HCT116 (cell line): ENCODE measurements at regions not wholly inside any gene's neighbourhood (a gene's known extent, or its start where the extent isn't known, plus 50 kb on each side); places are given as distances from the start of the nearest gene placed in this dataset.

Experiments
- ATAC-seq: fragments of 200-7000 bp; cut with Tn5 transposase; 2 replicates; pipeline ENCODE4 v1.9.1; 2020; ENCODE audit warnings: mild to moderate bottlenecking, moderate library complexity
- BruUV-seq: library from RNA; stranded (reverse); fragments of 400-500 nt; replicated peaks from 2 replicates; lab custom pipeline; 2021; lab: Mats Ljungman, UMichigan
- CTCF ChIA-PET: fragments of 300-600 bp; sonication (Branson Sonifier 250); formaldehyde crosslinking; loops from one replicate; lab custom pipeline; 2021; ENCODE audit warnings: antibody characterized with exemption; lab: Charles Lee
- POLR2A ChIA-PET: fragments of 300-600, 350-600 bp; sonication (Branson Sonifier 250); formaldehyde crosslinking; loops from one replicate; lab custom pipeline; 2021; ENCODE audit warnings: antibody characterized with exemption; lab: Charles Lee
- RAD21 ChIA-PET, 2 experiments: fragments of 300-600 bp; sonication (Branson Sonifier 250); formaldehyde crosslinking; loops; one replicate each; lab custom pipeline; 2023; ENCODE audit warnings: low total read pairs in 2 of 2; ENCODE audit not compliant: uncharacterized antibody in 2 of 2, unreplicated experiment in 2 of 2, low non-redundant PET in 1 of 2; lab: Charles Lee
- DNase-seq: peaks from one replicate; pipeline ENCODE4 v3.0.0-alpha.2; 2010; ENCODE audit warnings: low read depth, low spot score
- H2AFZ ChIP-seq: fragments of 200-600 bp; shearing (Covaris generic), sonication (generic); 2 replicates; pipeline ENCODE4 v1.6.1; 2017; ENCODE audit warnings: low read depth, mixed run types, mixed read lengths, antibody characterized with exemption, low read length; ENCODE audit not compliant: poor library complexity, severe bottlenecking
- H3K27ac ChIP-seq: 2 replicates; pipeline ENCODE4 v1.5.1; 2012; ENCODE audit warnings: low read depth, low read length
- H3K27me3 ChIP-seq: fragments of 200-600 bp; sonication (generic); 2 replicates; pipeline ENCODE4 v1.6.1; 2016; ENCODE audit warnings: mixed run types, low read length, mixed read lengths; ENCODE audit not compliant: insufficient read depth
- H3K36me3 ChIP-seq, 2 experiments: fragments of 200-500 bp in 1 of 2; fragments of 200-600 bp in 1 of 2; sonication (Bioruptor generic) in 1 of 2; sonication (generic) in 1 of 2; 2 replicates each; pipeline versions ENCODE4 v1.5.1 to v1.6.1; 2014 to 2016; ENCODE audit warnings: low read length in 2 of 2, inconsistent platforms in 1 of 2, mixed read lengths in 1 of 2, mixed run types in 1 of 2; ENCODE audit not compliant: insufficient read depth in 2 of 2, control insufficient read depth in 1 of 2
- H3K4me1 ChIP-seq, 2 experiments: fragments of 200-600 bp in 1 of 2; sonication (generic) in 1 of 2; 2 replicates each; pipeline versions ENCODE4 v1.5.1 to v1.6.1; 2012 to 2017; ENCODE audit warnings: low read length in 2 of 2, inconsistent platforms in 1 of 2, mild to moderate bottlenecking in 1 of 2, mixed read lengths in 1 of 2, mixed run types in 1 of 2, moderate library complexity in 1 of 2; ENCODE audit not compliant: insufficient read depth in 2 of 2, control insufficient read depth in 1 of 2
- H3K4me2 ChIP-seq: fragments of 200-600 bp; sonication (generic); 2 replicates; pipeline ENCODE4 v1.6.1; 2017; ENCODE audit warnings: mixed run types, low read length, mixed read lengths
- H3K4me3 ChIP-seq, 2 experiments: fragments of 200-600 bp in 1 of 2; sonication (generic) in 1 of 2; replicated peaks in 1 of 2; 2 replicates each; pipeline ENCODE4 v1.5.1; 2011 to 2016; ENCODE audit warnings: low read length in 2 of 2, control low read depth in 1 of 2, low read depth in 1 of 2, mild to moderate bottlenecking in 1 of 2, mixed read lengths in 1 of 2, mixed run types in 1 of 2
- H3K79me2 ChIP-seq: fragments of 200-600 bp; sonication (generic); 2 replicates; pipeline ENCODE4 v1.6.1; 2017; ENCODE audit warnings: mild to moderate bottlenecking, mixed run types, low read length, moderate library complexity, mixed read lengths; ENCODE audit not compliant: insufficient read depth
- H3K9ac ChIP-seq: fragments of 200-600 bp; sonication (generic); 2 replicates; pipeline ENCODE4 v1.6.1; 2016; ENCODE audit warnings: low read length, mixed read lengths
- H3K9me2 ChIP-seq: fragments of 200-600 bp; sonication (generic), shearing (Covaris generic); 2 replicates; pipeline ENCODE4 v1.6.1; 2017; ENCODE audit warnings: mixed run types, mild to moderate bottlenecking, moderate library complexity; ENCODE audit not compliant: insufficient read depth
- H3K9me3 ChIP-seq, 2 experiments: fragments of 200-500 bp in 1 of 2; fragments of 200-600 bp in 1 of 2; sonication (Bioruptor generic) in 1 of 2; sonication (generic) in 1 of 2; 2 replicates each; pipeline ENCODE4 v1.6.1; 2014 to 2017; ENCODE audit warnings: low read length in 2 of 2, mixed read lengths in 2 of 2, inconsistent platforms in 1 of 2, low read depth in 1 of 2, mild to moderate bottlenecking in 1 of 2, mixed run types in 1 of 2, moderate library complexity in 1 of 2; ENCODE audit not compliant: control insufficient read depth in 1 of 2, insufficient read depth in 1 of 2
- H4K20me1 ChIP-seq: fragments of 200-600 bp; sonication (generic), shearing (Covaris generic); 2 replicates; pipeline ENCODE4 v1.6.1; 2017; ENCODE audit warnings: mixed run types, mild to moderate bottlenecking, moderate library complexity; ENCODE audit not compliant: insufficient read depth
- CEBPB ChIP-seq: IDR thresholded peaks from 2 replicates; pipeline ENCODE4 v1.6.1; 2012; ENCODE audit warnings: low read depth
- EGR1 ChIP-seq: IDR thresholded peaks from 2 replicates; pipeline ENCODE4 v1.6.1; 2012; ENCODE audit warnings: low read depth
- EZH2phosphoT487 ChIP-seq: fragments of 200-600 bp; IDR thresholded peaks from 2 replicates; pipeline ENCODE4 v1.6.1; 2018; ENCODE audit warnings: antibody characterized with exemption, borderline replicate concordance
- FOSL1 ChIP-seq: IDR thresholded peaks from 2 replicates; pipeline ENCODE4 v1.6.1; 2012; ENCODE audit warnings: low read depth
- SP1 ChIP-seq: IDR thresholded peaks from 2 replicates; pipeline ENCODE4 v1.6.1; 2012; ENCODE audit warnings: low read depth
- TCF7L2 ChIP-seq: IDR thresholded peaks from 2 replicates; pipeline ENCODE4 v1.7.0; 2011; ENCODE audit warnings: borderline replicate concordance, inconsistent platforms; ENCODE audit not compliant: insufficient read depth, insufficient read length; ENCODE audit errors: extremely low read depth
- intact Hi-C: fragments of 100-400 bp; cut with micrococcal nuclease; formaldehyde crosslinking; loops from 2 replicates; pipeline ENCODE4 v1.10.0; 2022
- TF ChIP-seq, protein P1 (sequence below): IDR thresholded peaks from 2 replicates; pipeline ENCODE4 v1.6.1; 2012
- TF ChIP-seq, protein P2 (sequence below): IDR thresholded peaks from 2 replicates; pipeline ENCODE4 v1.6.1; 2011; ENCODE audit warnings: mild to moderate bottlenecking, low read length, moderate library complexity; ENCODE audit not compliant: insufficient replicate concordance; ENCODE audit errors: extremely low read depth
- TF ChIP-seq, protein P3 (sequence below): IDR thresholded peaks from 2 replicates; pipeline ENCODE4 v1.6.1; 2012

DNA sequence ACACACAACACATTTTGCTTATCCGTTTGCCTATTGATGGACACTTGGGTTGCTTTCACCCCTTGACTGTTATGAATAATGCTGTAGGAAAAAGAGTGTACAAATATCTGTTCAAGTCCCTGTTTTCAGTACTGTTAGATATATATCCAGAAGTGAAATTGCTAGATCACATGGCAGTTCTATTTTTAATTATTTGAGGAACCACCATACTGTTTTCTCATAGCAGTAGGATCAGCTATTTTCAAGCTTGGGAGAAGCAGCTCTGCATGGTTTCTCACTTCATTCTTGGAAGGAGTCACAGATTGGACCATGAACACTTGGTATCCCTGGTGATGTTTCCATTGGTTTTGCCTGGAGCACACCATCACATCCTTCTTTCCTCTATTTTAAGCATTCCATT, 114.4 kb upstream of the ZP4 start:
- Histone ChIP-seq H3K27ac (no peak overlapping the region), H3K4me3 (no peak overlapping the region), H3K4me2 (no peak overlapping the region), H3K79me2 (no peaks in the 10 kb centered on the region), H3K36me3 (no peaks in the 10 kb centered on the region), H3K9me3 (peaks cover 4 to 11% of the 10 kb centered on the region in 2 experiments; a peak in 2 of 4 replicates), H2AFZ (no peak overlapping the region), H4K20me1 (no peaks in the 10 kb centered on the region), H3K27me3 (no peaks in the 10 kb centered on the region), H3K4me1 (no peaks in the 10 kb centered on the region), H3K9ac (no peak overlapping the region), H3K9me2 (no peaks in the 10 kb centered on the region)
- CTCF ChIA-PET = no interaction called here
- RAD21 ChIA-PET = no interaction called here
- no peak for ATAC-seq
- TF ChIP-seq, protein P1, sequence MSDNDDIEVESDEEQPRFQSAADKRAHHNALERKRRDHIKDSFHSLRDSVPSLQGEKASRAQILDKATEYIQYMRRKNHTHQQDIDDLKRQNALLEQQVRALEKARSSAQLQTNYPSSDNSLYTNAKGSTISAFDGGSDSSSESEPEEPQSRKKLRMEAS = no peak
- TF ChIP-seq EZH2phosphoT487 (no peak), SP1 (no peak), FOSL1 (no peak), TCF7L2 (no peak), EGR1 (no peak), CEBPB (no peak)
- TF ChIP-seq, protein P2, sequence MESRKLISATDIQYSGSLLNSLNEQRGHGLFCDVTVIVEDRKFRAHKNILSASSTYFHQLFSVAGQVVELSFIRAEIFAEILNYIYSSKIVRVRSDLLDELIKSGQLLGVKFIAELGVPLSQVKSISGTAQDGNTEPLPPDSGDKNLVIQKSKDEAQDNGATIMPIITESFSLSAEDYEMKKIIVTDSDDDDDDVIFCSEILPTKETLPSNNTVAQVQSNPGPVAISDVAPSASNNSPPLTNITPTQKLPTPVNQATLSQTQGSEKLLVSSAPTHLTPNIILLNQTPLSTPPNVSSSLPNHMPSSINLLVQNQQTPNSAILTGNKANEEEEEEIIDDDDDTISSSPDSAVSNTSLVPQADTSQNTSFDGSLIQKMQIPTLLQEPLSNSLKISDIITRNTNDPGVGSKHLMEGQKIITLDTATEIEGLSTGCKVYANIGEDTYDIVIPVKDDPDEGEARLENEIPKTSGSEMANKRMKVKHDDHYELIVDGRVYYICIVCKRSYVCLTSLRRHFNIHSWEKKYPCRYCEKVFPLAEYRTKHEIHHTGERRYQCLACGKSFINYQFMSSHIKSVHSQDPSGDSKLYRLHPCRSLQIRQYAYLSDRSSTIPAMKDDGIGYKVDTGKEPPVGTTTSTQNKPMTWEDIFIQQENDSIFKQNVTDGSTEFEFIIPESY = no peak
- TF ChIP-seq, protein P3, sequence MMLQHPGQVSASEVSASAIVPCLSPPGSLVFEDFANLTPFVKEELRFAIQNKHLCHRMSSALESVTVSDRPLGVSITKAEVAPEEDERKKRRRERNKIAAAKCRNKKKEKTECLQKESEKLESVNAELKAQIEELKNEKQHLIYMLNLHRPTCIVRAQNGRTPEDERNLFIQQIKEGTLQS = no peak
- intact Hi-C loops = loop anchor here (10.0 kb wide), 1 partner anchor 100 kb away; no protein-coding TSS in a partner anchor
- POLR2A ChIA-PET = no interaction called here
- BruUV-seq = no TSS peak
- no peak for DNase-seq
